H4 (cell line): ENCODE measurements at regions not wholly inside any gene's neighbourhood (a gene's known extent, or its start where the extent isn't known, plus 50 kb on each side); places are given as distances from the start of the nearest gene placed in this dataset.
A peak's percentile ranks its signal among the peaks of the same experiment; 100 is the strongest.

ENCODE experiments used
- DNase-seq: peaks from one replicate; pipeline ENCODE4 v3.0.0-alpha.2; 2015; ENCODE audit warnings: low spot score

- no peak for DNase-seq
These were observed 145.1 kb downstream of the BTC start for GRCh38 chr4:74649193-74649592.

- DNase-seq: no peak
These were observed 143.1 kb downstream of the BTC start for GRCh38 chr4:74651198-74651597.

DNA sequence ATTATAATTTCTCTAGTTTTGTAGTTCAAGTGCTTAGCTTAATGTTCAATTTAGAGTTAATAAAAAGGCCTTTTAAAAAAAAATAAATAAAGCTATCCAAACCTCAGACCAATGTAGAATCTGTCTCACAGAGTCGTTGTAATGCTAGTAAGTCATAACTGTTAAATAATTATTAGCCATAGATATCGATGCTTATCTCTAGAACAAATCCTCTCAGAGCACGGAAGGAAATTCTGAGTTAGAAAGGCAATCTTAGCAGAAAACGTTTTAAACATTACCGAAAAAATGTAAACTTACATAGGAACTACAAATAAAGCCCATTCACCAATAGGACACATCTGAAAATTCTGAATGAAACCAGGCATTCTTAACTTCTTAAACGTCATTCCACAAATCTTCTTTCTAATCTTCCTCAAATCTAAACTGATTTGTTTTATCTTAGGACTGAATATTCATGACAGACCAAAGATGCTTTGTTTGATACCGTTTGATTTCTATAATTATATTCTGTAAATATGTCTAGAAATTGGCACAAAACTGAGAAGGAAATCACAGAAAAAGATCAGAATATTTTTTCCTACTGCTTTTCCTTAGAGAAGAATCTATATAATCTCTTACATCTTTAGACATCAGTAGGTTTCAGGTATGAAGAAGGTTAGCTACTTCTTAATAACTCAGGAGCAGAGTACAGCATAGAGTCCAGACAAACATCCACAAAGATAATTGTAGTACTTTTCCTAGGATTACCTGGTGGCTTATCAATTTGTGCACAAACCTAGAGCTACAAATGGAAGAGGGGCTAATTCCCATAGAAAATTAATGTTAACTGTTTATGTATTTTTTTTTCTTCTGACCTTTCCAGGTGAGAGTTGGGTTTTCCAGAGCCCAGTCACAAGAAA, 140.7 kb downstream of the BTC start:
- no peak for DNase-seq

- DNase-seq: no peak
These were observed 140.1 kb downstream of the BTC start for GRCh38 chr4:74654230-74654681.

GRCh38 chr4:74656596-74656995, 137.7 kb downstream of the BTC start:
- DNase-seq: no peak

GRCh38 chr4:74658116-74658515, 136.2 kb downstream of the BTC start:
- DNase-seq: no peak

- peak; percentile 98 for DNase-seq
These were observed 134.5 kb downstream of the BTC start for GRCh38 chr4:74659576-74660411.

GRCh38 chr4:74660866-74661265, 133.5 kb downstream of the BTC start:
- DNase-seq: no peak

DNA sequence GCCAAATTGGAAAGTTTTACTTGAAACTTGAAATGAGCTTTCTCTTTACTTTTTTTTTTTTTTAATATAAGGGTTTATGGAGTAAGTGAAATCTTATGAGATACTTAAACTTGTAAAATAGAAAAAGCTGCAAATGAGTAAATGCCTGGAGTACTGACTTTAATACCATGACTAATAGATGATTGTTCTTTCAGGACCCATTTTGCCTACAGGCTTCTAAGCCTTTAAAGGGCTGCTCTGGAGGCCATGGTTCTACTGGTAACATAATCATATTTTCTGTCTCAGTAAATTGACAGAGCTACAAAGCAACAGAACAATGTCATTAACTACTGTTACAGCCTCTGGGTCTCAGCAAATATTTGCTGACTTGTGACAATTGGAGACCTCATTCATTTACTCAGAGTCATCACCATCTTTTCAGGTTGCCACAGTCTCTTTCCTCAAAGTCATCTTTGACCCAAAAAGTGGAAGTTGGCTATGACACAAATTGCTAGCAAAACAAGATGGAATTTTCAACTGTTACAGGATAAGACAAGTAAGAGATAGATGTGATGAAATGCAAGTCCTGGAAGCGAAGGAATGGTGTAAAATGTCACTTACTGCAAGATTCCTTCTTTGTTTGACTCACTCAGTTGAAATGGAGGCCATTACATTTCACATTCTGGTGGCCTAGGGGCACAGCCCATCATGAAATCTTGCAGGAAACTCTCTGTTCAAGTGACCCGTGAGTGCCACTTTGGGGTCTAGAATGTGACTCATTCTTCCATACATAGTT, 132.7 kb downstream of the BTC start:
- no peak for DNase-seq

DNA sequence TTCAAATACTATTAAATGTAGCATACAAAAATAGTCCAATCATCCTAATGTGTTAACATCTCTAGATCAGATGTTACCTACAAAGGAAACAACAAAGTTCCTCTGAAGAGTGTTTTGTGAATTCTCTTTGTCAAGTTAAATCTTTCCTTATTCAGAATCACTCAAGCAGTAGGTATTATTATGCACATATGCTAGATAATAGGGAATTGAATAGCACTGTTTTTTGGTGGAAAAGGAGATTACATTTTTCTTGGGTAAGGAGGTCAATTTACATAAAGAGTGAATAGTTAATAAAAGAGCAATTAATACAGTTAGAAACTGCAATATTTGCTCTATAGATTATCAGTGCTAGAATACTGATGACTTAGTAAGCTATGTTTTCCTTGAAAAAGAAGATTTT, 130.7 kb downstream of the BTC start:
- no peak for DNase-seq

- no peak for DNase-seq
These were observed 129.0 kb downstream of the BTC start for GRCh38 chr4:74665346-74665745.

DNA sequence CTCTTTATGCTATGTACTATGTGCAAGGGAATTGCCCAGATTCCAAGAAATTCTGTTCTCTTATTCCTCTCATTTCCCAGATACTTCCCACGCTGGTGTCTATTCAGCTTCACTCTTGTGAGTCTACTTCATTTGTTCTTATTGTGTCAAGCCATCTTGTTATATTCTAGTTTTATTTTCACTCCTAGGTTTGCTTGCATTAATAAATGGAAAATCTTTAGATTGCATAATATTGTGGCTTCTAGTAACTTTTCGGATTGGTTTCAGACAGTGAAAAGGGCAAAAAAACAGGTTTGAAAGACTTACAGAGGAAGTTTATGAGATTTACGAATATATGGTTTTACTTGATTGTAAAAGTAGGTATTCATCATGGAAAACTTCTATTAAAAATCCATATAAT, 128.4 kb downstream of the BTC start:
- DNase-seq: no peak

GRCh38 chr4:74667438-74667837, 126.9 kb downstream of the BTC start:
- DNase-seq: no peak

DNA sequence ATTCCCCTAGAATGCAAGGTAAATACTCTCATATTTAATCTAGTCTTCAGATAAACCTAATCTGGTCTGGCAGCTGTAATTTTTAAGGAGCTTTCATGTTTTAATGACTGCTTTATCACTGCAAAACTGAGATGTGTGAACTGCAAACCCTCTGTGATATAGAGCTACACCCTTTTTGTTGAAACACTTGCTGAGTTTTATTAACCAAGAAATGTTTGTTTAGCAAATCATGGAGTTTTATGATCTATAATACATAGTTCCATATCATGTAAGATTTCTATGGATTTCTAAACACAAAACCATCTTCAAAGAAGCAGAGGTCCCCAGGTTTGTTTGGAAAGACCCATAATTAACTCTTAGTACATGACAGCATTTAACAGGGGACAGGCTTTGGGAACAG, 126.4 kb downstream of the BTC start:
- no peak for DNase-seq

DNA sequence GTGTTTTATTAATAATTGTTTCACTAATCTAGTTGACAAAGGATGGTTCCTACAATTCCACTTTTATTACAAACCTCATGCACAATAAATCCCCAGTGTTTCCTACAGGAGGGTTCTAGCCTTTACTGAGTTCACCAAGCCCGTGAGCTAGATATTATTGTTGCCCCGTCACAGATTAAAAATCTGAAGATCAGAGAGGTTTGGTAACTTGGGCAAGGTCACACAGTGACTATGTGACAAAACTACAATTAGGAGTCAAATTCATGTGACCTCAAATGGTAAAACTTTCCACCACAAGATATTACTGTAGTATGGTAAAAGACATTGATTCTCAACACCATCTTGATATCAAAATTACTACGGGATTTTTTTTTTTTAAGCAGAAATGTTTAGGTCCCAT, 124.6 kb downstream of the BTC start:
- DNase-seq: no peak

DNA sequence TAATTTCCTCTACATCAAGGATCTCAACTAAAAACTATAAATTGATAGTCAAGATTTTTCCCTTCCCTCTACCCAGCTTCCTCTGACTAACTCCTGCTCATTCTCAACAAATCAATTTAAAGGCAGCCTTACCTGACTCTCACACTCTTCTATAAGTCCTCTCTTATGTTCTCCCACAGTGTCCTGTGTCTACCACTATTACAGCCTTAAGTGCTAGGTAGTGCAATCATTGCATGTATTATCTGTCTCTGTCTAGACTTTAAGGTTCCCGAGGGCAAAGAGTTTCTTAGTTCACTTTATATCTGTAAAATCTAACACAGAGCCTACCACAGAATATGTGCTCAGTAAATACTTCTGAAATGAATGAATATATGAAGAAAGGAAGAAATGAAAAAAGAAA, 123.7 kb downstream of the BTC start:
- DNase-seq: no peak

DNA sequence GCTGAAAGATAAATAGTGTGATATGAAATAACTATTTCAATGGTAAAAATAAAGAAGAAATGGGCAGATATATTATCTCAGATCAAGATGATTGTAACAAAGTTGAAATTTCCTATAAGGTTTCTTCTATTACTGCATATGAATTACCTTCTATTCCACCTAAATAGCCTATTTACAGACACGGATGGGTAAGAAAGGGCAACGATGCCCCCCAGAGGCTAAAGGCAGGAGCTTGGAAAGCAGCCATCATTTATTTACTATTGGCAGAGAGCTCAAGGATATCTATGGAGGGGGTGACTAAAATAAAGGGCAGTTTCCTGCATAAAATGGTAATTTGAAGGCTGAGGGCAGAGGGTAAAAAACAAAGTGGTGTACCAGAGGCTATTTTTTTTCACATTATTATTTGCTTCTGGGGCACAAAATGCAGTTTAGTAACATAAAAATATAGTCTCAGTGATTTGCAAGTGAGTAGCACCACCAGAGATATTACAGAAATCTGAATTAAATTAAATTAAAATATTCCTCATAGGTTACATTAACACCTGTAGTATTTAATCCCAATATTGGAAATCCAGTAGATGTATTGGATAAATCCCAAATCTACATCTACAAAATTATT, 123.1 kb downstream of the BTC start:
- peak; percentile 71 for DNase-seq

- no peak for DNase-seq
These were observed 119.6 kb downstream of the BTC start for GRCh38 chr4:74674750-74675149.

DNA sequence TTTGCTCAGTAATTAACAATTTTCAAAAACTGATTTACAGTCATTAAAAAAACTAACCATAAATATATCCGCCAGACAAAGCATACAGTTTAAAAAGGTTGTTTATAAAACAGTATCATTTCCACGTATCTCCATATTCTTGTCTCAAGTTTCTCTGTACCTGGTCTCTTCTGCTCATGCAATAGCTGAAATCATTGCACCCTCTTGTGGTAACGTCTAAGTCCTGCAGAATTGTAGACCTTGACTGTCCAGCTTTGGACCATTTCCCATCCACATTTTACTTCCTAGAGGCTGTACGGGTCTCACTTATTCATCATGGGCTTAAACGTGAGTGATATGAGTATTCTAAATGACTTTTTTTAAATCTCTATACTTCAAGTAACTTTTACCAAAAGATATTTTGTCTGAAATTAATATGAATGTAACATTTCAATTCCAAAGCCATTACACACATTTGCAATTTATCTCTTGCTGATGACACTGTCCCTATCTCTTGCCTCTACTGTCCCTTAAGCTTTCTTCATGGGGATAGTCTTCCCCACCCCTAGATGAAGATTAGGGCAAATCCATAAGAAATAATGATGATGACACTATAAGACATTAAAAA, 118.5 kb downstream of the BTC start:
- peak; percentile 76 for DNase-seq

- peak; percentile 96 for DNase-seq
These were observed 111.6 kb downstream of the BTC start for GRCh38 chr4:74682567-74683359.
